A673 (cell line): ENCODE measurements at regions not wholly inside any gene's neighbourhood (a gene's known extent, or its start where the extent isn't known, plus 50 kb on each side); places are given as distances from the start of the nearest gene placed in this dataset.

Source experiments
- CTCF ChIP-seq: fragments of 300-800, 200-600 bp; sonication (generic); conservative IDR thresholded peaks from 2 replicates; pipeline ENCODE4 v1.5.1; 2017; ENCODE audit warnings: low read depth, mild to moderate bottlenecking, antibody characterized with exemption, low read length, moderate library complexity, mixed read lengths
- EZH2 ChIP-seq: fragments of 200-600 bp; sonication (generic); IDR thresholded peaks from 2 replicates; pipeline ENCODE4 v1.6.1; 2017; ENCODE audit warnings: borderline replicate concordance, low read depth, mild to moderate bottlenecking, mixed read lengths, antibody characterized with exemption, low read length; ENCODE audit not compliant: poor library complexity, severe bottlenecking

DNA sequence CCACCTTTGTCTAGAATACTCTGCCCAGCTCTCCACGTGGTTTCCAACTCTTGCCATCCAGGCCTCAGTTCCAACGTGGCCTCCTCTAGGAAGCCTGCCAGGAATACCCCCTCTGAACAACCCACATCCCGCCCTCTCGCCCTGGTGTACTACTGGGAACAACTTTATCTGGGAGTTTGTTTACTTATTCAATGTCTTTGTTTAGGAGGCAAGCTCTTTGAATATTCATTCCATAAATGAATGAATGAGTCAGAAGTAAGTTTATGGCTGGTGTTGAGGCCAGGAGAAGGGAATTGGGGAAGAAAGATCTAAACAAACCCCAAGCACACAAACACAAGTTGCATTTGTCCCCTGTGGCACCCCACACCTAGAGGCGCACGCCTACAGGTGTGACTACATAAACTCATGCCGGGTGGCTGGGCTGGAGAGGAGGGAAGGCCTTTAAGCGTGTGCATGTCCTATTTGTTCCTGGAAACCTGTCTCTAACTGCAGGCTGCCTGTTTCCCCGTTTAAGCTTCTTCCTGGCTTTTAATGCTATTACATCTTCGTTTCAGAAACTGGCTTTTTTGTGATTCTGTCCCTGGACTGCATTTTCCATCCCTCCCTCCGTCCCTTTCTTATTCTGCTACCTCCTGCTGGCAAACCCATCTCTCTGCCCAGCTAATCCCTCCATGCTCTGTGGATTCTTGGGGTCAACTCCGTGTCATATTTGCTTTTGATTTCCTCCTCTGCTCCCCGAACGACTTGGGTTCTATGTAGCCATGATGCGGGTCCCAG, 57.9 kb downstream of the FZD10 start:
- TF ChIP-seq CTCF (no peak), EZH2 (no peak)
